ENCODE measurements at regions not wholly inside any gene's neighbourhood (a gene's known extent, or its start where the extent isn't known, plus 50 kb on each side); places are given as distances from the start of the nearest gene placed in this dataset.

GRCh38 chr4:96652821-96653220 lies 812.9 kb downstream of the PDHA2 start:
- H3K4me3 ChIP-seq (ENCODE audit: low read length), result no peak overlapping the region
- no peak for DNase-seq (ENCODE audit: low read depth)
- TF ChIP-seq CTCF (IDR thresholded peaks at IDR 0.05; ENCODE audit: insufficient read depth, low read depth, low read length, missing control alignments), result no peak

- H3K4me3 ChIP-seq (ENCODE audit: low read length), result no peak overlapping the region
- no peak for TF ChIP-seq CTCF (IDR thresholded peaks at IDR 0.05; ENCODE audit: insufficient read depth, low read depth, low read length, missing control alignments)
- DNase-seq (ENCODE audit: low read depth), result no peak
Measured at GRCh38 chr4:96654045-96654444, 814.2 kb downstream of the PDHA2 start.

GRCh38 chr4:96670381-96670780 lies 830.5 kb downstream of the PDHA2 start:
- TF ChIP-seq CTCF (IDR thresholded peaks at IDR 0.05; ENCODE audit: insufficient read depth, low read depth, low read length, missing control alignments), result no peak
- H3K4me3 ChIP-seq (ENCODE audit: low read length), result no peak overlapping the region
- no peak for DNase-seq (ENCODE audit: low read depth)

- no peak overlapping the region for H3K4me3 ChIP-seq (ENCODE audit: low read length)
- DNase-seq (ENCODE audit: low read depth), result no peak
- no peak for TF ChIP-seq CTCF (IDR thresholded peaks at IDR 0.05; ENCODE audit: insufficient read depth, low read depth, low read length, missing control alignments)
Measured at GRCh38 chr4:96675416-96675815, 835.5 kb downstream of the PDHA2 start.

DNA sequence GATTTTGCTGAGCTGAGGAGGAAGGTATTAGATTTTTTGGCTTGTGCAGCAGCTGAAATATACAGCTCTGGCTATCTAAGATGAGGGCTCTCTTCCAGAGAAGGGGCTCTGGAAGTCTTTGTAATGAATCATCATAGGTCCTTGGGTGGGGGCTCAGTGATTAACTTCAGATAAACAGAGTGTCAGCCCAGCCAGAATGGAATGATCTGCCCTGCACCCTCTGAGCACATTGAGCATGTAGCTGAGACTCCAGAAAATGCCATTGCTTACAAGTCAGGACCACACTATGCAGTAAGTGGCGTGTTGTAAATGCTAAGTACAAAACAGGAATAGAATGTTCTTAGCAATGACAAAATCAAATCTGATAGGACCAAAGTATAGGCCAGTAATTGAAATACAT lies 836.0 kb downstream of the PDHA2 start:
- DNase-seq (ENCODE audit: low read depth), result no peak
- no peak overlapping the region for H3K4me3 ChIP-seq (ENCODE audit: low read length)
- TF ChIP-seq CTCF (IDR thresholded peaks at IDR 0.05; ENCODE audit: insufficient read depth, low read depth, low read length, missing control alignments), result no peak

GRCh38 chr4:96676754-96677435 lies 837.0 kb downstream of the PDHA2 start:
- H3K4me3 ChIP-seq (ENCODE audit: low read length), result no peak overlapping the region
- no peak for DNase-seq (ENCODE audit: low read depth)
- no peak for TF ChIP-seq CTCF (IDR thresholded peaks at IDR 0.05; ENCODE audit: insufficient read depth, low read depth, low read length, missing control alignments)

- no peak overlapping the region for H3K4me3 ChIP-seq (ENCODE audit: low read length)
- peak; percentile 61 for DNase-seq (ENCODE audit: low read depth)
- TF ChIP-seq CTCF (IDR thresholded peaks at IDR 0.05; ENCODE audit: insufficient read depth, low read depth, low read length, missing control alignments), result no peak
Measured at GRCh38 chr4:96677499-96677898, 837.6 kb downstream of the PDHA2 start.

Data from epithelial cell of esophagus (primary cell).